Stimulated activated CD8-positive, alpha-beta memory T cell treated with anti-CD3 and anti-CD28 coated beads, Interleukin-4, amount 100 ng/mL, for 1 hour (primary cell): ENCODE measurements at regions not wholly inside any gene's neighbourhood (a gene's known extent, or its start where the extent isn't known, plus 50 kb on each side); places are given as distances from the start of the nearest gene placed in this dataset.

ENCODE experiments used
- DNase-seq, 2 donors: peaks; one replicate each; pipeline ENCODE4 v3.0.0-alpha.2; 2020; ENCODE audit warnings: low read depth in 2 of 2, low spot score in 1 of 2

DNA sequence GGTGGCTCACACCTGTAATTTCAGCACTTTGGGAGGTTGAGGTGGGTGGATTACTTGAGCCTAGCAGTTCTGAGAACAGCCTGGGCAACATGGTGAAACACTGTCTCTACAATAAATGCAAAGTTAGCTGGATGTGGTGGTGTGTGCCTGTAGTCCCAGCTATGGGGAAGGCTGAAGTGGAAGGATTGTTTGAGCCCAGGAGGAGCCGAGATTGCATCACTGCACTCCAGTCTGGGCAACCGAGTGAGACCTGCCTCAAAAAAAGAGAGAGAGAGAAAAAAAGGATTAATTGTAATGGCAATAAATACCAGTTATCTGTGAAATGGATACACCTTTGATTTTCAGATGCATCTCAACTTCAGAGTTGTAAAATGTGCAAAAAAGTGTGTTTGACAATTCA, 58.8 kb downstream of the SPRY1 start:
- DNase-seq = no peak

DNA sequence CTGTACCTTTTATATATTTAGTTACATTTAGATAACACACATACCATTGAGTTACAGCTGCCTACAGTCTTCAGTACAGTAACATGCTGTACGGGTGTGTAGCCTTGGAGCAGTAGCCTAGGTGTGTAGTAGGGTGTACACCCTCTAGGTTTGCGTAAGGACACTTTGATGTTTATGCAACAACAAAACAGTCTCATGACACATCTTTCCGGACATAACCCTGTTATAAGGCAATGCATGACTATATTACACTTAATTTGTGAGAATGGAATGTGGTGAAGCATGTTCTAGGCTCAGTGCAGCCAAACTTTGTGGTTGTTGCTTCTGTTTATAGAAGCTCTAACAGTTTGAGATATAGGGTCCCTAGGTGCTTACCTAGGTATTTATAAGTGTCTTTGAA, 65.4 kb downstream of the SPRY1 start:
- DNase-seq = no peak

DNA sequence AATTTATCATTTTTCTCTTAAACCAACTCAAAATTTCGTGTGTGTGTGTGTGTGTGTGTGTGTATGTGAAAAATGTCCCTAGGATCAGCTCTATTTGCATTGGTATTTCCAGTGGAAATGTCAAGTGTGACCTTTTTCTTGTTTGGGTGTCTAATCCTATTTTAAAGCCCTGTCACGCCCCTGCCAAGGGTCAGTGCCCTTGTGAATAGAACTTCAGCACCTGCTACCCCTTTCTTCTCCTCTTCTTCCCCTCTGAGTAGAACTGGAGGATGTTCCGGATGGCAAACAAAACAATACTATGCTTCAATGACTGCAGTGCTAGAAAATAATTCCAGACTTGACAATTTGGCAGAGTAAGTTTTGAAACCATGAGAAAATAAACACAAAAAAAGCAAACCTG, 67.3 kb downstream of the SPRY1 start:
- no peak for DNase-seq

DNA sequence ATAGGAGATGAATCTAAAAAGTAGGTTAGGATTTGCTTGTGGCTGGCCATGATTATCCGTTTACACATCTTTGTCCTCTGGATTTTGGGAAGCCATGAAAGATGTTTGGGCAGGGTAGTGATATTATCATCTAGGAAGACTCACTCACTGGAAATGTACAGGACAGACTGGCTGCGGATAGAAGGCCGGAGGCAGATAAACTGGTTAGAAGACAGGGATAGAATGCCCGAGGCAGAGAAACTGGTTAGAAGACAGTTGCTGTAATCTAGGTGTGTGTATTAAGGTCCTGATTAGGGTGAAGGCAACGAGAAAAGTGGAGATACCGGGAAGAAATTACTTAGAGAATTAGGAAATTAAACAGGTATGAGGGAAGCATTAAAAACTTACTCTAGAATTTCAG, 68.8 kb downstream of the SPRY1 start:
- no peak for DNase-seq

DNA sequence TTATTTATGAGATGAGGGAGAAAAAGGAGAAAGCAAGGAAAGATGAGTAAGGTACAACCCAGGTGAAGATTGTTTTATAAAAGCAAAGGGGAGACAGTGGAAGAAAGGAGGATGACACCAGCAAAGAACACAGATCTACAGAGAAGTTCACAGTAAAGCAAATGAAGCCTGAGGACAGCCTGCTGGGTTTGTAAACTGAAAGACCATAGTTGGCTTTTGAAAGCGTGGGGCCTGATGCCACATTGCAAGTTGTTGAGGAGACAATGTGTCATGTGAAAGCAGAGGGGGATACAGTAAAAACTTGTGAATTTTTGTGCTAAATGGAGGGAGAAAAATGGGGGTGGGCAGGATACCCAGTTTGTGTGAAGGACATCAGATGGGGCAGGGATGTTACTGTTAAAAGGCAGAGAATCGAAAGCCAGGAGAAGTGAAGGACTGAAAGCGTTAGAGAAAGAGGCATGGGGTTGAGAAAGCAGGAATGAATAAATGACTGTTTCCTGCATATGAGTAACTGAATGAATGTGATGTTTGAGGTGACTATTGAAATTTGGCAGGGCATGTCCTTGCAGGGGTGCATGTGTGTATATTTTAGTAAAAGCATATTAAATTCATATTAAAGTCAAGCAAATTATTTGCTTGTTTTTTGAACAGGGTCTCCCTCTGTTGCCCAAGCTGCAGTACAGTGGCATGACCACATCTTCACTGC, 69.6 kb downstream of the SPRY1 start:
- no peak for DNase-seq

DNA sequence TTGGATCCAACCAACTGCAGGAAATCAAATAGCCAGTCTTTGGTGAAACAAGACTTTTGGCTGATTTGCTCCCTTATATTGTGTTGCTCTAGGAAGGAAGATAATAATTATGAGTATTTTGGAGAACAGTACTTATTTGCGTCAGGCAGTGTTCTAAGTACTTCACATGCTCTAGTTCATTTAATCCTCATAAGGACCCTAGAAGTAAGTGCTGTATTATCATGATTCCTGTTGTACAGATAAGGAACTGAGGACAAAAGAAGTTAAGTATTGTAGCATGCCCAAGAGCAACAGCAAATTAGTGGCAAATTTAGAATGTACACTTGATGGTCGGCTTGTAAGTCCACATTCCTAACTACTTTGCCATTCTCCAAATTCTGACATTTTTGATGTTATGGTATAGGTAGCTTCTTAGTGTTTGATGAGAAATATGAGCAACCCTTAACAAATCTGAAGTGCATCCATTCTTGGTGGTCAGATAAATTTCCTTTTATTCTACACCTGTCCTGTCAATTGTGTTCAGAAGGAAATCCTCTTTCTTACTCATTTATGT, 72.0 kb downstream of the SPRY1 start:
- no peak for DNase-seq

DNA sequence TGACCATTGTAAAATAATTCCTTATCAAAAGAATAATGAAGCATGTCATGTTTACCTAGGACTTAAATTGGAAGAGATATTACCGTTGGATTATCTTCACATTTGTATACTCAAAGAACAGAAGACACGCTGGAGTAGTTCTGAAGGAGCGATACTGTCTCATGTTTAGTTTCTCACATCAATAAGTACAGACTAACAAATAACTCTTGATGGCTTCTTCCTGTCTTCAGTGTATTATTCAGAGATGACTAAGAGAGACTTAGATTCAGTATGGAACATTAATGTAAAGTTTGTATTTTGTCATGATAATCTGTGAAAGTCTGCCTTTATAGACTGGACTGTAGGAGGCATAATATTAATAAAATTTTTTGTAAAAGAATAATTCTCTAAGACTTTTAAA, 72.7 kb downstream of the SPRY1 start:
- no peak for DNase-seq

DNA sequence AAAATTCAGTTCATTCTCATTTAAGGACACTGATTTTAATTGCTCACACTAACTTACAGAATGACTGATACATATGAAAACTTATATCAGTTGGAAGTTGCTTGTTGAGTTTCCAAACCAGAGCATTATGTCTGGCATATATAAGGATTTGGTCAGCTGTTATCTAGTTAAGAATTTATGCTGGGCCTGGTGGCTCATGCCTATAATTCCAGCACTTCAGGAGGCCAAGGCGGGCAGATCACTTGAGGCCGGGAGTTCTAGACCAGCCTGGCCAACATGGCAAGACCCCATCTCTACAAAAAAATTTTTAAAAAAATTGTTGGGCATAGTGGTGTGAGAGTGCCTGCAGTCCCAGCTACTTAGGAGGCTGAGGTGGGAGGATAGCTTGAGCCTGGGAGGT, 73.1 kb downstream of the SPRY1 start:
- no peak for DNase-seq

DNA sequence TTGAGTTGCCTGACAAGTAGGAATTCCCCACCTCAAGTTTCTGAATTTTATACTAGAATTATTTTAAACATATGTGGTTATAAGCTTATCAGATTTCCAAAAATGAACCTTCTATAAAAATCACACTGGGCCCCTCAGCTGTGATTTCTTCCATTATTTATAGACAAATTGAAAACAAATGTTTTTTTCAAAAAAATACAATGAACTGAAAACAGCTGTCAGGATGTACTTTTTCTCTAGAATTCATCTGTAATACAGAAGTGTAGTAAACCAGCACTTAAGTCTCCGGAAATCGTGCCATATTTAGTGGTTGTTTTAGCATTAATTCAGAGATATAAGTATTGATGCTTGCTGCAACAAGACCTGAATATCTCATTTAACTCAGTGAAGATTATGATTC, 74.0 kb downstream of the SPRY1 start:
- DNase-seq = no peak

DNA sequence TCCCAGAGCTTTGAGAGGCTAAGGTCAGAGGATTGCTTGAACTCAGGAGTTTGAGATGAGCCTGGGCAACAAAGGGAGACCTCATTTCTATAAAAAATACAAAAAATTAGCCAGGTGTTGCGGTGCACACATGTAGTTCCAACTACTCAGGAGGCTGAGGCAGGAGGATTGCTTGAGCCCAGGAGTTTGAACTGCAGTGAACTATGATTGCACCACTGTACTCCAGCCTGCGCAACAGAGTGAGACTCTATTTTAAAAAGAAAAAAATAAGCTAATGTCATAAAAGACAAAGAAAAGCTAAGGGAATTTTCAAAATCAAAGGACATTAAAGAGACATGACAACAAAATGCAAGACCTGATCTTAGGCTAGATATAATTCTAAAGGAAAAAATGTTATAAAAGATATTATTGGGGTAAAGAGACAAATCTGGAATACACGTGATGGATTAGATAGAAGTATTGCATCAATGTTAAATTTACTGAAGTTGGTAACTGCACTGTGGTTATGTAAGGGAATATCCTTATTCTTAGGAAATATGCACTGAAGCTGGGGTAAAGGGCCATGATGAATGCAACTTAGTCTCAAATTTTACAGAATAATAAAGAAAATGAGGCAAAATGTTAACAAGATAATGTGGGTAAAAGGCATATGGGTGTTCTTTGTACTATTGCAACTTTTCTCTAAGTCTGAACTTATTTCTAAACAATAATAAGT, 75.2 kb downstream of the SPRY1 start:
- DNase-seq = no peak

DNA sequence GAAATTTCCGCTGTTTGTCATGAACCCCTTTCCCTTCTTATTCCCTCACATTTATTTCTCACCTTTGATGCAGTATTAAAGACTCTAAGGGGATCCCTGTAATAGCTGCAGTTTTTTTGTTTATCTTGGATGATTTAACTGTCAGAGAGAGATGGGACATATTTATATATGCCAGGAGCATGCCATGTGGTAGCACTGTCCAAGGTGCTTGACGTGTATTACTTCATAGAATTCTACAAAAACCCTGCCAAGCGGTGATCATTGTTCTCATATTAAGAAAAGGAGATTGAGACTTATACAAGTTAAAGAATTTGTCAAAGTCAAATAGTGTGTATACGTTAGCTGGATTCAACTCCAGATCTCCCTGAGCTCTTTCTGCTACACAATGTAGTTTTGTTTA, 78.2 kb downstream of the SPRY1 start:
- DNase-seq = no peak

DNA sequence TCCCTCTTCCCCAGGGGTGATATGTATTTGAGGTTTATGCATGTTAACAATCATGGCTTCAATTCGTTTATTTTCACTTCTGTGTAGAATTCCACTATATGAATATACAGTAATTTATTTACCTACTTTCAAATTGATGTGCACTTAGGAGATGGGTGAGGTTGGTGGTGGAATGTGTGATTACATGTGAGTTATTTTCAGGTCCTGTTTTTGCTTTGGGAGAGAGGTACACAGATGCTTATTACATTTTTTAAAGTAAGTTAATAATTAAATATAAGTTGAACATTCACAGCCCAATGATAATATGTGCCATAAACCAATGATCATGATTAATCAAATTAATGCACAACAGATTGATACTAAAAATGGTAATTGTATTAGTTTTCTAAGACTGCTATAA, 79.5 kb downstream of the SPRY1 start:
- DNase-seq = no peak

DNA sequence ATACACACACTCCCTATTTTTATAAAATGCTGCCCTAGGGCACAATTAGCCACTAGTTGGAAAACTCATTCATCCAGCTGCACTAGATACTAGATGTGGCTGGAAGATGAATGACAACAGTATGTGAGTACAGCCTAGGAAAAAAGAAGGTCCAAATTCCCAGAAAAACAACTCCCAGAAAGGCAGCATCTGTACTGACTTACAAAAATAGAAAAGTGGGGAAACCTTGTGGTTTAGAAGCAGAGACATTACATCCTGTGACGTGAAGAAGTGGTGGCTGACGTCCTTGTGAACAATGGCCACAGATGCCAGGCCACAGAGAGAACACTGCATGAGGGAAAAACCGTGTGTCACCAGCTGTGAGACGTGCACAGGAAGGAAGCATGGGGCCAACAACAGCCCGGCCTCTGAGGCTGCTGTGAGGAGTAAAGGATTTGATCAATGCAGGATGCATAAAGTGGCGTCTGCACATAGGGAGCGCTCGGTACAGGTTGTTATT, 81.2 kb downstream of the SPRY1 start:
- DNase-seq = peak; percentile 21 to 31

DNA sequence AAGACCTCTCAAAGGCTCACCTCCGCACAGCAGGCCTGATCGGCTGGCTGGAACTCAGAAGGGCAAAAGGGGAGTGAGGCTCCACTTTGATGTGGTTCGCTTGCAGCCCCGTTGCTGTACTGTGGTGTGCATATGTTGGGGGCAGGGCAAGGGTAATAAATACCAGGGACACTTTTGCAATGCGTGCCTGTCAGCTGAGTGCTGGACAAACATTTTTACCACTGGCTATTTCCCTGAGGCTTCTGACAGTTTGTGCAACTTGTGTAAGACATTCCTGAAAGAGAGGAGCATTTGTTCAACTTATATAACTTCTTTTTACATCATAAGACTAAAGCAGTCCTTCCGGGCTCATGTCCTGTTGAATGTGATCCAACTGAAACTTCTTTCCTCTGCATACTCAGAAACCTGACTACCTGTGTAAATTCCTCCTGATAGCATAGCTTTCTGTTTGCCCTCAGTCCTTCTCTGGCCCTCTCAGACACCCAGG, 82.3 kb downstream of the SPRY1 start:
- no peak for DNase-seq

DNA sequence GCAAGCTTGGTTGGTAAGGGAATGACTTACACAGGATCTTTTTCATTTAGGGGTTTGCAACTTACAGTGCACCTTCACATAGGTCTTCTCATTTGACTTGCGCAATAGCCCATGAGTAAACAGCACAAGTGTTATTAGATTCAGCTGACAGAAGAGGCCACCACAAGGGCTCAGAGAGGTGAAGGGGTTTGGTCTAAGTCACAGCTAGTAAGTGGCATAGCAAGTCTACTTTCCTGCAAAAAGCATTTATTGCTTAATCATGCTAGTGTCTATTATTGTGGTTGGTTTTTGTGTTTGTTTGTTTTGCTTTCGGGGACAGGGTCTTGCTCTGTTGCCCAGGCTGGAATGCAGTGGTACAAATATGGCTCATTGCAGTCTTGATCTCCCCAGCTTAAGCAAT, 83.3 kb downstream of the SPRY1 start:
- DNase-seq = no peak

DNA sequence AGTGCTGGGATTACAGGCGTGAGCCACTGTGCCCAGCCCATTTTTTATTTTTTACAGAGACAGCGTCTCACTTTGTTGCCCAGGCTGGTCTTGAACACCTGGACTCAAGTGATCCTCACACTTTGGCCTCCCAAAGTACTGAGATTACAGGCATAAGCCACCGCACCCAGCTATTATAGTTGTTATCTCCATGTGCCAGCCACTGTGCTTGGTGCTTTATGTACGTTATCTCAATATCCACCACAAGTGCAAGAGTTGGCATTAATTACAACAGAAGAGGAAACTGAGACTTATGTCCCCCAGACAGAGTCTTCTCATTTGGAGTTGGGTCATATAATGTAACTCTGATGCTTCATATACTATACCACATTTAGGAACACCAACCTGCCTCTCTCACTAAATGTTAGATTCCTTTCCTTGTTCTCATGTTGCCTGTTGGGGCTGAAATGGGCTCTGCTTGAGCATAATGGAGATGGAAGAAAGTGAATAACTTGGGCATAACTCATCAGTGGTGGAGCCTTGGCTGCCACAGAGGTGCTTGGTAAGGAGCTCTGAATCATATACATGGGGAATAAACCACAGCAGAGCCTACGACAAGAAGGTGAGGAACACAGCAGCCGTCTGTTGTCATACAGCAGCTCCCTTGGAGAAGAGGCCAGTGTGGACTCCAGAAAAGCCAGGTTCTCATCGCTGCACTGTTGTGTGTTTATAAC, 84.3 kb downstream of the SPRY1 start:
- no peak for DNase-seq

DNA sequence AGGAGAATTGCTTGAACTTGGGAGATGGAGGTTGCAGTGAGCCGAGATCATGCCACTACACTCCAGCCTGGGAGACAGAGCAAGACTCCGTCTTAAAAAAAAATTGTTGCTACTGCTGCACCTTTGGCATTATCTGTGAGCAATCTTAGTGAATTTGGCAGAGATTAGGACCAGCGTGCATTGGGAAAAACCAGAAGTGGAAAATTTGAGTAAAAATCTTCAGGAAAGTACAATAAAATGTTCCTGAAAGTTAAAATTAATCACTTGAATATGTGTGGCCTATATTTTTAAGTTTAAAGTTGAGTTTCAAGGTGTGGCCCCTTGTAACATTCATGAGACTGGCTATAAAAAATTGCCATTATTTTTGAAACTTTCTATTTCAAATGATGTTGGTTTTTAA, 85.1 kb downstream of the SPRY1 start:
- DNase-seq = no peak

DNA sequence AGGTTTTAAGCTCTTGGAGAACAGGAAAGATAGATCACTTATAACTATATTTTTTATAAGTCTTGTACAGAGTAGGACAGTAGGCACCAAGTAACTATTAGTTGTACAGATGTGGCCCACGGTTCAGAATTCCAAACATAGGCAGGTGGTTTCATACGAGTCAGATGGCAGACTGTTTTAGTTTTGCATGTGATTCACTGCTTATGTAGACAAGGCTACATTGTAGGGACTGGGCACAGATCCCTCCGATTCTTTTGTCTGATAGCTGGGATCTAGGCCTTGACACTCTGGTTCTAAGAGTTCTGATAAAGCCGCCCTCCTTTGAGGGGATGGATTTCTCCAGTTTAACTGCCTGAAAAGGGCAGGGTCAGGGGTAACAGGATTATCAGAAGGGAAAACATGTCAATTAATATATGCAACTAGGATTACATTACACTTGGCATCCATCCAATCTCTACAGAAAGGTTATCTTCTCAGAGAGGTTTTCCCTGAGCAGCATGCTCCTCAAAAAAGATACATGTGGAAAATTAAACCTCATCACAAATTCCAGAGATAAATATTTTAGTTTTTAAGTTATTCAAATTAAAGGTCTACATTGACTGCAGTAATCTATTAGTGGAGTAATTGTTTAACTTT, 87.8 kb downstream of the SPRY1 start:
- no peak for DNase-seq

DNA sequence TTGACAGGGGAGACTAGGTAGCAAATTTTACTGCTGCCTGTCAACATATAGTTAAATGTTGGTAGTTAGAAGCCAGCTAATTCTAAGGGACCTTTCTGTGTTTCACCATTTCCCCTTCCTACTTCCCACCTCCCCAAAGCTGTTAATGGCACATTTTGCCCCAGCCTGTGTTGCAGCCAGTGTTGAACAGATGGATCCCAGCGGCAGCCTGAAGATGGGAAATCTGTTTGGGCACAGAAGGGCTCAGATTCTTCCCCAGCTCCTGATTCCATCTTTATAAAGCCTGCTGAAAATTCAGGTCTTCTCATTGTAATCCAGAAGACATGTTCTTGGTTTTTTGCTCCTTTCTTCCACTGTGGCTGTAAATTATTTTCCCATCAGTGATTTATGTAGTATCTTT, 89.0 kb downstream of the SPRY1 start:
- DNase-seq = no peak

DNA sequence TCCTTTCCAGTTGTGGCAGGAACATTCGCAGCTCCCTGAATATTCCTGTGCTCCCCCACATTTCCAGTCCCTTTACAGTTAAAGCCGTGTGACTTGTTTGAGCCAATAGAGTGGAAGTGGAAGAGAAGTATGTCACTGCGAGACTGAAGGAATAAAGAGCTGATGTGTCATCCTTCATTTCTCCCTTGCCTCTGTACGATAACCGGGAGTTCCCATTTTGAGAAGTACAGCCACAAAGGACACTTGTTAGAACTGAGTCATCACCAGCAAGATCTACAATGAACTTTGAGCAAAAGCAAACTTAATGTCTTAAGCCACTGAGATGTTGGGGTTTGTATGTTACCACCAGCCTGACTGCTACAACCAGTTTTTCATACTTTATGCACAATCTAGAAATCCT, 92.3 kb downstream of the SPRY1 start:
- no peak for DNase-seq

DNA sequence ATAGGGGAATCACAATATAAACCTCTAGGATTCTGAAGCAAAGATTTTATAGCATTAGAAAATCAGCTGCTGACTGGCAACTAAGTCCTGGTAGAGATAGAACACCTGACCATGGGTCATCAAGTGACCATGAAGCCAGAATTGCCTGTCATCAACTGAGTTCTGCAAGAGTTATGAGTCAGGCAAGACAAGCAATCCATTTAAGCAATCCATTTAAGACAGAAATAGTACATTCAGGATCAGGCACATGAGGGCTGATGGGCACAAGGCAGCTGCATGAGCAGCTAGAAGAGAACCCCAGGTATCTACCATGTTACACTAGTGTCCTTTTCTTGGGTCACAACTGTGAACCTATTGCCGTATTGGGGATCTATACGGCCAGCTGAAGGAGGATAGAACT, 98.9 kb downstream of the SPRY1 start:
- DNase-seq = no peak
